CD4-positive, alpha-beta T cell treated with Interleukin-12 subunit alpha and Interleukin-12 subunit beta, for 1 hour (primary cell): ENCODE measurements at regions not wholly inside any gene's neighbourhood (a gene's known extent, or its start where the extent isn't known, plus 50 kb on each side); places are given as distances from the start of the nearest gene placed in this dataset.
A peak's percentile ranks its signal among the peaks of the same experiment; 100 is the strongest.
"Not testable (repeated sequence)": the region's sequence is repeated elsewhere in the genome, so short reads cannot be mapped to it uniquely, and the experiment has no call there.

Experiments
- DNase-seq: peaks from one replicate; pipeline ENCODE4 v3.0.0-alpha.2; 2020

GRCh38 chr20:26373066-26373465, 676.4 kb upstream of the ZNF337 start:
- not testable (repeated sequence) for DNase-seq

DNA sequence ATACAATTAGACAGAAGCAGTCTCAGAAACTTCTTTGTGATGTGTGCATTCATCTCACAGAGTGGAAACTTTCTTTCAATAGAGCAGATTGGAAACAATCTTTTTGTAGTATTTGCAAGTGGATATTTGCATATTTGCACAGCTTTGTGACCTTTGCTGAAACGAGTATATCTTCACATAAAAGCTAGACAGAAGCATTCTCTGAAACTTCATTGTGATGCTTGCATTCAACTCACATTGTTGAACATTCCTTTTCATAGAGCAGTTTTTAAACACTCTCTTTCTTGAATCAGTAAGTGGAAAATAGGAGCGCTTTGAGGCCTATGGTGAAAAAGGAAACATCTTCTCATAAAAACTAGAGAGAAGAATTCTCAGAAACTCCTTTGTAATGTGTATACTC, 657.9 kb upstream of the ZNF337 start:
- no peak for DNase-seq

- DNase-seq: no peak
These were observed 650.7 kb upstream of the ZNF337 start for GRCh38 chr20:26347396-26347795.

GRCh38 chr20:26340460-26341065, 643.9 kb upstream of the ZNF337 start:
- not testable (repeated sequence) for DNase-seq

- DNase-seq: no peak
These were observed 627.5 kb upstream of the ZNF337 start for GRCh38 chr20:26324177-26324576.

GRCh38 chr20:26315054-26315453, 618.4 kb upstream of the ZNF337 start:
- no peak for DNase-seq

DNA sequence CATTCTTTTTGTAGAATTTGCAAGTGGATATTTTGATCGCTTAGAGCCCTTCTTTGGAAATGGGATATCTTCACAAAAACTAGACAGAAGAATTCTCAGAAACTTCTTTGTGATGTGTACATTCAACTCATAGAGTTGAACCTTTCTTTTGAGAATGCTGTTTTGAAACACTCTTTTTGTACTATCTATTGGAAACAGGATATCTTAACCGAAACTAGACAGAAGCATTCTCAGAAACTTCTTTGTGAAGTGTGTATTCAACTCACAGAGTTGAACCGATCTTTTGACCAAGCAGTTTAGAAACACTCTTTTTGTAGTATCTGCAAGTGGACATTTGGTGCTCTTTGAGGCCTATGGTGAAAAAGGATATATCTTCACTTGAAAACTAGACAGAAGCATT, 613.1 kb upstream of the ZNF337 start:
- not testable (repeated sequence) for DNase-seq

GRCh38 chr20:26308961-26309360, 612.3 kb upstream of the ZNF337 start:
- peak; percentile 7 for DNase-seq

DNA sequence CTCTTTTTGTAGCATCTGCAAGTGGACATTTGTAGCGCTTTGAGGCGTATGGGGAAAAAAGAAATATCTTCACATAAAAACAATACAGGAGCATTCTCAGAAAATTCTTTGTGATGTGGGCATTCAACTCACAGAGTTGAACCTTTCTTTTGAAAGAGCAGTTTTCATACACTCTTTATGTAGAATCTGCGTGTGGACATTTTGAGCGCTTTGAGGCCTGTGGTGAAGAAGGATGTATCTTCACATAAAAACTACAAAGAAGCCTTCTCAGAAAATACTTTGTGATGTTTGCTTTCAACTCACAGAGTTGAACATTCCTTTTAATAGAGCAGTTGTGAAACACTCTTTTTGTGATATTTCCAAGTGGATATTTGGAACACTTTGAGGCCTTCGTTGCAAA, 598.4 kb upstream of the ZNF337 start:
- no peak for DNase-seq

DNA sequence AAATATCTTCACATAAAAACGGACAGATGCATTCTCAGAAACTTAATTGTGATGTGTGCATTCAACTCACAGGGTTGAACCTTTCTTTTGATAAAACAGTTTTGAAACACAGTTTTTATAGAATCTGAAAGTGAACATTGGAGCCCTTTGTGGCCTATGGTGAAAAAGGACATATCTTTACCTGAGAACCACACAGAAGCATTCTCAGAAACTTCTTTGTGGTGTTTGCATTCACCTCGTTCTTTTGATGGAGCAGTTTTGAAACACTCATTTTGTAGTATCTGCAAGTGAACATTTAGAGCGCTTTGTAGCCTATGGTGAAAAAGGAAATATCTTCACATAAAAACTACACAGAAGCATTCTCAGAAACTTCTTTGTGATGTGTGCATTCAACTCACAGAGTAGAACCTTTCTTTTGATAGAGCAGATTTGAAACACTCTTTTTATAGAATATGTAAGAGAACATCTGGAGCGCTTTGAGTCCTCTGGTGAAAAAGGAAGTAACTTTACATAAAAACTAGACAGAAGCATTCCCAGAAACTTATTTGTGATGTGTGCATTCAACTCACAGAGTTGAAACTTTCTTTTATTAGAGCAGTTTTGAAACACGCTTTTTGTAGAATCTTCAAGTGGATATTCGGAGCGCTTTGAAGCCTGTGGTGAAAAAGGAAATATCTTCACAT, 591.9 kb upstream of the ZNF337 start:
- peak; percentile 2 for DNase-seq

GRCh38 chr20:26279238-26279637, 582.6 kb upstream of the ZNF337 start:
- DNase-seq: no peak

DNA sequence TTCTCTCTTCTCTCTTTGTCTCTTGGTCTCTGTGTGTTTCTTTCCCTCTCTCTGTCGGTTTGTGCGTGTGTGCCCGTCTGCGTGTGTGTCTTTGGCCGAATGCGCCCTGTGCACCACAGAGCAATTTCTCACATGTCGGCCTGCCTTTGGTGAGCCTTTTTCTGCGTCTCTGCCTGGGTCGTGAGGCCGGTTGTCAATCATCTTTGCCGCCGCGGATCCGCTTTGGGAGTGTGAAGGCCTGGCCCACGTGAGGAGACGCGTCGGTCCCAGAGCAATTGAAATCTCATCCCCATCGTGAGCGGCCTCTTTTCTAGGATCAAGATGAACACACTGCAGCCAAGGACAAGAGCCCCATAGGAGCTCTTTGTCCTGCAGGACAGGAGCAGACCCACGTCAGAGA, 580.7 kb upstream of the ZNF337 start:
- no peak for DNase-seq

GRCh38 chr20:26276554-26277210, 580.0 kb upstream of the ZNF337 start:
- DNase-seq: no peak

GRCh38 chr20:26268762-26269161, 572.1 kb upstream of the ZNF337 start:
- DNase-seq: not testable (repeated sequence)

GRCh38 chr20:26260925-26261324, 564.3 kb upstream of the ZNF337 start:
- DNase-seq: not testable (repeated sequence)

- peak; percentile 57 for DNase-seq
These were observed 555.8 kb upstream of the ZNF337 start for GRCh38 chr20:26252311-26252975.

GRCh38 chr20:26251376-26251775, 554.7 kb upstream of the ZNF337 start:
- not testable (repeated sequence) for DNase-seq

GRCh38 chr20:26250249-26251114, 553.8 kb upstream of the ZNF337 start:
- DNase-seq: not testable (repeated sequence)

GRCh38 chr20:26243731-26244130, 547.1 kb upstream of the ZNF337 start:
- DNase-seq: no peak

DNA sequence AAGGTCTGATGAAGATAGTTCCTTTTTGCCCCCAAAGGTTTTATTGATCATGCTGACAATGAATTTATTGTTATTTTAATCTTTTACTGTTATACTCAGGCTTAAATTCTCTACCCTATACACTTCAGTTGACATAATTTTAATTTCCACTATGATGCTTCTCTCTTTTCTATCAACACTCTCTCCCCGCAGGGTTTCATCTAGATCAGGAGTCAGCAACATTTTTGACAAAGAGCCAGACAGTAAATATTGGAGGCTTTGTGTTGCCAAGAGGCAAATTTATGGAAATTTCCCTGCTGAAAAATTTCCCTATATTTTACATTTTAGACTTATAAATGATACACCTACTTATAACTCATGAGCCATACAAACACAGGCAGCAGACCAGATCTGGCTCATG, 524.0 kb upstream of the ZNF337 start:
- not testable (repeated sequence) for DNase-seq

DNA sequence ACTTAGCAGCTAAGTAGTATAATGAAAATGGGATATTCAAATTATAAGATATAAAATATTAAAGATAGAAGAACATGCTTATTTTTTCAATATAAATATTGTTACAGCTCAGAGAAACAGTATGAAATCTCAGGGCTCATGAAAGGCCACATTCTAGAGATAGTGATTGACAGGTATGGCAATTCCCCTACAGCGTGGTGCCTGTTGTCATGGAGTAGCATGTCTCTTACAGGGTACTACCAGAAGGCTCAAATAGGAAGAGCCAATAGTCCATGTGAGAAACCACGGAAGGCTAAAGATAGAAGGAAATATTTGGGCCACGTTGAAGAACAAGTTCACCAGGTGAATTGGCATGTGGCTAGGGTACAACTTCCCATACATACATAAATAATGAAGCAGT, 522.9 kb upstream of the ZNF337 start:
- not testable (repeated sequence) for DNase-seq

GRCh38 chr20:26218301-26218700, 521.6 kb upstream of the ZNF337 start:
- DNase-seq: no peak

- DNase-seq: no peak
These were observed 519.4 kb upstream of the ZNF337 start for GRCh38 chr20:26216025-26216424.
